ENCODE measurements at regions not wholly inside any gene's neighbourhood (a gene's known extent, or its start where the extent isn't known, plus 50 kb on each side); places are given as distances from the start of the nearest gene placed in this dataset.
"Not testable (repeated sequence)": the region's sequence is repeated elsewhere in the genome, so short reads cannot be mapped to it uniquely, and the experiment has no call there.

- ATAC-seq (no peak), DNase-seq (no peak)
Measured at GRCh38 chr5:167905919-167906853, 385.3 kb upstream of the WWC1 start.

DNA sequence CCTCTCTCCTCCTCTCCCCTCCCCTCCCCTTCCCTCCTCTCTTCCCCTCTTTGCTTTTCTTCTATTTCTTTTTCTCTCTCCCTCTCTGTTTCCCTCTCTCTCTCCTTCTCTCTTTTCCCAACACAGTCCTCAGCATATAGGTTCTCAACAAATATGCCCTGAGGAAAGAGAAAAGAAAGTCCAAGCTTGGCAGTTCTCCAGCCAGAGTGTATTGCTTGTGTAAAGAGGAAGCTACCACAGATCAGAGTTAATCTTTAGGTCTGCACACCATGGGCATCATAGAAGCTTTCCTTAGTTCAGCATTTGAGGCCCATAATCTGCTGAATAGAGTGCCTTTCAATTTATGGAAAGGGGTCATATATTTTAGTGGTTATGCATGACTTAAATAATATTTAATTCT is 382.8 kb upstream of the WWC1 start:
- DNase-seq (no peak), ATAC-seq (no peak)

DNA sequence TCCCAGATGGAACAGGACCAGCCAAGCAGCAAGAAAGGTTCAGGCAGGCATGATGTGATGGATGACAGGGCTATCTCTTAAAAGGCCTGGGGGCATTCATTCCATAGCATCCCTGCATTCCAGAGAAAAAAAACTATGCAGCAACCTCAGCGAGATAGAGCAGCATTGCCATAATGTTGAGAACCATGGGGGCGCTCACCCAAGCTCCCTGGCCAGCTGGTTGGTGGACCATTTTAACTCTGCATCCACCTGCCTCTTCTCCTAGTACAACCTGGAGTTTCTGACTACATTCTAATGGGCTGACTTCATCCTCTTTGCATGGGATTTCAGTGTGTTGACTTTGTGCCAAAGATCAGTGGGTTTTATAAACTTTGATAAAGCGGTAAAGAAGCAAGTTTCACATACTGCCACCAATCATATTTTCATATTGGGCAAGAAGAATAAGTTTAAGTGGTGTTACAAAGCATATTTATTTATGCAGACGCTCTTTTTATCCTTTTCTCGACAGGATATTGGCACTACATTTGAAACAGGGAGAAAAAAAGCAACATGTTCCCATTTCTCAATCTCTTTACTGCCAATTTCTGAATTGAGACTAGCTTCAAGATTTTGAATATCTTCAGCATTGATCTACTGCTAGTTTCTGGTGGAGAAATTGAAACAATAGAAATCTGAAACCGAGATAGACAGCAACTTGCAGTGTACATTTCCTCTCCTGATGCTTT is 378.3 kb upstream of the WWC1 start:
- no peak for DNase-seq
- no peak for ATAC-seq

GRCh38 chr5:167915237-167915636 is 376.2 kb upstream of the WWC1 start:
- DNase-seq: no peak
- ATAC-seq: no peak

- no peak for DNase-seq
- no peak for ATAC-seq
Measured at GRCh38 chr5:167916261-167916691, 375.2 kb upstream of the WWC1 start.

GRCh38 chr5:167916706-167917105 is 374.7 kb upstream of the WWC1 start:
- DNase-seq: no peak
- ATAC-seq: no peak

DNA sequence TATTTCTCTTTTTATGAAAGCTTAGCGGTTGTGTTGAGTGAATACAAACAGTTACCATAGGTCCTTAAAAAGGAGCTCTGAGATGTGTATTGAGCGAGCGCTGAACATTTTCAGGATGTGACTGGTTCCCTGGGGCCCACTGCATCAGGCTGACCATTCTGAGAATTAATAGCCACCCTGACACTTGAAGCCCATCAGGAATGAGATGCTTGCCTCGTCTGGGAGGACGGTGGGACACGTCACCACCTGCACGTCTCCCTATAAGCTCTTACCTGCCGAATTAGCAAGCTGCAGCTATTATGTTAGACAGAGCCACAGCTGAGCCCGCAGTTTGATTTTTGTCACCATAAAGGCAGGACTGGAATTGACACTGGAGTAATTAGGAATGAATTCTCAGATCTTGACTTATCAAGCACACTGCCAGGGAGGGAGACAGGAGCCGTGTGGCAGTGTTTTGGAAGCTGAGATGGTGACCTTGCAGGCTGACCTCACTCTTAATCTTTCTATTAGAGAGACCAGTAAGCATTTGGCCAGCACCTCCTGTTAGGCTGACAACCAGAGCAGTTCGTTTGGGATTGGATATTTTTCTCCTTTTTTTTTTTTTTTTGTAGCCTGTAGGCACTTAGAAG is 373.1 kb upstream of the WWC1 start:
- no peak for ATAC-seq
- DNase-seq: no peak

- DNase-seq (no peak), ATAC-seq (no peak)
Measured at GRCh38 chr5:167918813-167919483, 372.5 kb upstream of the WWC1 start.

- no peak for ATAC-seq
Measured at GRCh38 chr5:167920589-167920988, 370.9 kb upstream of the WWC1 start.

GRCh38 chr5:167921796-167922195 is 369.6 kb upstream of the WWC1 start:
- ATAC-seq: no peak
- no peak for DNase-seq

More at GRCh38 chr5:167920589-167920988, 370.9 kb upstream of the WWC1 start:
- DNase-seq: no peak

- DNase-seq: no peak
- no peak for ATAC-seq
Measured at GRCh38 chr5:167923396-167923795, 368.0 kb upstream of the WWC1 start.

DNA sequence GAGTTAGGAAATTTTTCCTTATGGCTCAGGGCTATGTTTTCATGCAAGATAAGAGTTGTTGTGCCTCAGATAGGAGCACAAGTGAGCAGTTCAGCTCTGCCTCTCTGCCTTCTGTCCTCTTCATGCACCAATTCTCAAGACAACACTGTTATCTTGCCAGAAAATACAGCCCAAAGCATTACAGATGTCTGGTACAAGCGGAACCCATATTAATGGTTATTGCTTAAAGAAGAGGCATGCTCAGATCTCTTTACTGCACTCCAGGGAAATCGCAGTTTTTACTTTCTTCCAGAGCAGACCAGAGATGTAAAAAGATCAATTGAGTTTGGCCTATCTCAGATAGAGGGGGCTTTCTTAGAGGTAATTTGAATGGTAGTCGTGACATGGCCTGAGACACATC is 361.6 kb upstream of the WWC1 start:
- ATAC-seq (no peak), DNase-seq (no peak)

GRCh38 chr5:167934551-167934971 is 356.9 kb upstream of the WWC1 start:
- DNase-seq: no peak
- no peak for ATAC-seq

GRCh38 chr5:167936022-167936421 is 355.4 kb upstream of the WWC1 start:
- DNase-seq: no peak
- ATAC-seq: no peak

GRCh38 chr5:167936944-167937634 is 354.4 kb upstream of the WWC1 start:
- DNase-seq: no peak
- ATAC-seq: no peak

- no peak for DNase-seq
Measured at GRCh38 chr5:167937635-167937998, 353.8 kb upstream of the WWC1 start.

GRCh38 chr5:167939686-167940085 is 351.8 kb upstream of the WWC1 start:
- no peak for DNase-seq
- ATAC-seq: no peak

More at GRCh38 chr5:167937635-167937998, 353.8 kb upstream of the WWC1 start:
- no peak for ATAC-seq

DNA sequence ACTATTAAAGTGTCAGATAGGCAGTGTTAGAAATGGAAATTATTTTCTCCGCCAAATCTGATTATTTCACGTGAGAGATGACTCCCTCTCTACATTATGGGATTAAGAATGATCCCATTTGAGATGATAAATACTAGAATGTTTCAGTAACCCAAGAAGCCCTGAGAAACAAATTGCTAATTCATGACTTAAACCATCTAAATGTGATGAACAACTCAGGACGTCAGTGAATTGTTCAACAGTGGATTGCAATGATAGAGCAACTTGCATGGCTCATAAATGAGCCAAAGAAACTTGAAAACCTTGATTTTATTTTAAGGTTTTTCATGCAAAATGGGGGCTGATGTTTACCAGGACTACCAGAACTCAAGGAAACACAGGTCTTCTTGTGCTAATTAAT is 350.5 kb upstream of the WWC1 start:
- no peak for ATAC-seq
- no peak for DNase-seq

DNA sequence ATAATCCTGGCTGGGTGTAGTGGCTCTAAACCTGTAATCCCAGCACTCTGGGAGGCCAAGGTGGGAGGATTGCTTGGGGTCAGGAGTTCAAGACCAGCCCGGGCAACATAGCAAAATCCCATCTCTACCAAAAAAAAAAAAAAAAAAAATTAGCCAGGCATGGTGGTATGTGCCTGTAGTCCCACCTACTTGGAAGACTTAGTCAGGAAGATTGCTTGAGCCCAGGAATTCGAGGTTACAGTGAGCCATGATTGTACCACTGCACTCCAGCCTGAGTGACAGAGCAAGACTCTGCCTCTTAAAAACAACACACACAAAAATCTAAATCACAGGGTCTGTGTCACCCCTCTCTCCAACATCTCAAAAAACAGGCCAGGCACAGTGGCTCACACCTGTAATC is 349.9 kb upstream of the WWC1 start:
- DNase-seq, ATAC-seq: not testable (repeated sequence)

- DNase-seq (no peak), ATAC-seq (no peak)
Measured at GRCh38 chr5:167943343-167943742, 348.1 kb upstream of the WWC1 start.

DNA sequence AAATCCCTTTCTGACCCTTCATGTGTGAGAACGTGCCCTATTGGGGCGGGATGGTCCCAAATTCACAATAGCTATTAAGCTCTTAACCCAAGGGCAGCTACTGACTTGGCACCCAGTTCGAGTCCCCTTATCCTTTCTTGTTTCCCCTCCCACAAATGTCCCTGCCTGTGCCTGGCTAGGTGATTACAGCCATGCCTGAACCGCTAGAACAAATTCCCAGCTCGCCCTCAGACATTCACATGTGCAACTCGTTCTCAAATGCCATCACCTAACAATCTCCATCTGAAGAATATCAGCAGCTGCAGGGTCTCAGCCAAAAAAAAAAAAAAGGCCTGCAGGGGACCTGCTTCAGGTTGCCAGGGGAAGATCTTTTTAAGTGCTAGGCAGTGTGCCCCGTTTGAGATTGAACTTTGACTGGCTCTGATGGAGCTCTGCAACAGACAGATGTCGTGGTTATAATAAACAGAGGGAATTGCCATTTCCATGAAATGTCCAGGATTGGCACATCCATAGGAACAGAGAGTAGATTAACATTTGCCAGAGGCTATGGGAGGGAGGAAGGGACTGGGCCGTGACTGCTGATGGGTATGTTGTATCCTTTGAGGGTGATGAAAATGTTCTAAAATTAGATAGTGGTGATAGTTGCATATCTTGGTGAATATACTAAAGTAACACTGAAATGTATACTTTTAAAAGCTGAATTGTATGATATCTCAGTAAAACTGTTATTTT is 347.2 kb upstream of the WWC1 start:
- DNase-seq: no peak
- no peak for ATAC-seq
